ENCODE measurements at regions not wholly inside any gene's neighbourhood (a gene's known extent, or its start where the extent isn't known, plus 50 kb on each side); places are given as distances from the start of the nearest gene placed in this dataset.

GRCh38 chr12:123070267-123071081, 80.4 kb downstream of the PITPNM2 start:
- Mint-ChIP-seq H3K27ac (ENCODE audit: unreplicated experiment) (no peak overlapping the region), H3K36me3 (ENCODE audit: unreplicated experiment) (no peaks in the 10 kb centered on the region), H3K4me3 (ENCODE audit: unreplicated experiment) (no peak overlapping the region), H3K9me3 (ENCODE audit: unreplicated experiment) (peaks cover 10% of the 10 kb centered on the region), H3K4me1 (ENCODE audit: low read depth, unreplicated experiment) (peaks cover 39% of the 10 kb centered on the region), H3K27me3 (ENCODE audit: unreplicated experiment) (peaks cover 6% of the 10 kb centered on the region)
- TF ChIP-seq, protein P1, sequence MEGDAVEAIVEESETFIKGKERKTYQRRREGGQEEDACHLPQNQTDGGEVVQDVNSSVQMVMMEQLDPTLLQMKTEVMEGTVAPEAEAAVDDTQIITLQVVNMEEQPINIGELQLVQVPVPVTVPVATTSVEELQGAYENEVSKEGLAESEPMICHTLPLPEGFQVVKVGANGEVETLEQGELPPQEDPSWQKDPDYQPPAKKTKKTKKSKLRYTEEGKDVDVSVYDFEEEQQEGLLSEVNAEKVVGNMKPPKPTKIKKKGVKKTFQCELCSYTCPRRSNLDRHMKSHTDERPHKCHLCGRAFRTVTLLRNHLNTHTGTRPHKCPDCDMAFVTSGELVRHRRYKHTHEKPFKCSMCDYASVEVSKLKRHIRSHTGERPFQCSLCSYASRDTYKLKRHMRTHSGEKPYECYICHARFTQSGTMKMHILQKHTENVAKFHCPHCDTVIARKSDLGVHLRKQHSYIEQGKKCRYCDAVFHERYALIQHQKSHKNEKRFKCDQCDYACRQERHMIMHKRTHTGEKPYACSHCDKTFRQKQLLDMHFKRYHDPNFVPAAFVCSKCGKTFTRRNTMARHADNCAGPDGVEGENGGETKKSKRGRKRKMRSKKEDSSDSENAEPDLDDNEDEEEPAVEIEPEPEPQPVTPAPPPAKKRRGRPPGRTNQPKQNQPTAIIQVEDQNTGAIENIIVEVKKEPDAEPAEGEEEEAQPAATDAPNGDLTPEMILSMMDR (IDR thresholded peaks at IDR 0.05; ENCODE audit: partially characterized antibody, unreplicated experiment), result no peak
- no peak for DNase-seq

DNA sequence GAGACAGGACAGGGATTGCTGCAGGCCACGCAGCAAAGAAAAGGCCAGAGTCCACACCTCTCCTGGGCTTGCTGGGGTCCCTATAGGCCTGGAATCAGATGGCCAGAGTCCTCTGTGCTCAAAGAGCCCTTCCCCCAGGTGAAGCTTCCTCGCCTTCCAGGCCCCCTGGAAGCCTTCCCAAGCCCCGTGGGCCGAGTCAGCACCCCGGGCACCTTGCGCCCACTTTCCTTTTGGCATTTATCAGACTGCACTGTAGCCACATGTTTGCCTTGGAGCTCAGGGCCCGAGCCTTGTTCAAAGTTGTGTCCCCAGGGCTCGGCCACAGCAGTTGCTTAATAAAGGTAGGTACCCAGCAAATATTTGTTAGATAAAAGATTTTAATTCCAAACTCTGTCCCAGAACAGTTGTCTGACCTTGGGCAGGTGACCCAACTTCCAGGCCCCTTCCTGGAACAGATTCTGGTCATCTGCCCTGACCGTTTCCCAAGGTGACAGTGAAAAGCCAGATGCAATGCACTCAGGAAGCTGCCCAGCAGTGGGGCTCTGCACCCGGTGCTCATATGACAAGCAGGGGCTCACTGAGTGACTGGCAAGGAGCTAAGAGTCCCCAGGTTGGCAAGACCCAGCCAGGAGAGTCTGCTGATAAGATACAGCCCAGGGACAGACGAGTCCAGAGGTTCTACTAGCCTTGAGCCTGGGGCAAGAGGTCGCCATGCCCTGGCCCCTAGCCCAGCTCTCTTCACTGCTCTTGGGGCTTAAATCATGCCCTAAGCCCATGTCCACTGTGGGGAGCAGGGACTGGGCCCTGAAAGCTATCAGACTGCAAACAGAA, 81.2 kb downstream of the PITPNM2 start:
- Mint-ChIP-seq H3K4me1 (ENCODE audit: low read depth, unreplicated experiment) (peaks cover 34% of the 10 kb centered on the region), H3K9me3 (ENCODE audit: unreplicated experiment) (peaks cover 8% of the 10 kb centered on the region), H3K4me3 (ENCODE audit: unreplicated experiment) (no peak overlapping the region), H3K27ac (ENCODE audit: unreplicated experiment) (no peak overlapping the region), H3K36me3 (ENCODE audit: unreplicated experiment) (no peaks in the 10 kb centered on the region), H3K27me3 (ENCODE audit: unreplicated experiment) (peaks cover 6% of the 10 kb centered on the region)
- TF ChIP-seq, protein P1 (IDR thresholded peaks at IDR 0.05; ENCODE audit: partially characterized antibody, unreplicated experiment), result no peak
- DNase-seq, result no peak

DNA sequence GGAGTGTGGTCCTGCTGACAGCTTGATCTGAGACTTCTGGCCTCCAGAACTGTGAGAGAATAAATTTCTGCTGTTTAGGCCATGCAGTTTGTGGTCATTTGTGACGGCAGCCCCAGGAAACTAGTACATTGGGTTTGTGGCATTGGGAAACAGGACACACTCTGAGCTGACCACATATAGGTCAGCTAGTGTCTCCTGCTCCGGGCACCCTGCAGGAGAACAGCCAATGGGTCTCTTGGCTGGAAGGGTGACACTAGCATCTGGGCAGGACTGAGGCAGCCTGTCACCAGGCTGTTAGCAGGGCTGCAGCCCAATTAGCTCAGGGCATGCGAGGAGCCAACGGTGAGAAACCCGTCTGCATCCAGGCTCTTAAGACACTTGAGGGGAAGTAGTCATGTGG, 83.2 kb downstream of the PITPNM2 start:
- Mint-ChIP-seq H3K4me3 (ENCODE audit: unreplicated experiment) (no peak overlapping the region), H3K4me1 (ENCODE audit: low read depth, unreplicated experiment) (peaks cover 24% of the 10 kb centered on the region), H3K9me3 (ENCODE audit: unreplicated experiment) (peaks cover 8% of the 10 kb centered on the region), H3K36me3 (ENCODE audit: unreplicated experiment) (no peaks in the 10 kb centered on the region), H3K27me3 (ENCODE audit: unreplicated experiment) (peaks cover 5% of the 10 kb centered on the region), H3K27ac (ENCODE audit: unreplicated experiment) (peak overlapping the region; percentile 18)
- no peak for DNase-seq
- TF ChIP-seq, protein P1 (IDR thresholded peaks at IDR 0.05; ENCODE audit: partially characterized antibody, unreplicated experiment), result no peak

DNA sequence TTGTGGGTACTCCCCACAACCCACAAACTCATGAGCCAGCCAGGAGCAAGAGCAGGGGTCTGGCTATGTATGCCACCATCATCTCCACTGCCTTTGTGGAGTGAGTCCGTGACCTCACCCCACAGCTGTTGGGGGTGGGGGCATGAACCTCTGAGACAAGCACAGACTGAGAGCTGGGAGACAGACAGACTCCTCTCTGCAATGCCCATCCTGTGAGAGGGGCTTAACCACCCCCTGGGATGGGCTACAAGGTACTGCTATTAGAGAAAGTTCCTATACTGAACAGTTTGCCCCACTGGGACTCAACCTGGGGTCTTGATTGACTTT, 84.5 kb downstream of the PITPNM2 start:
- TF ChIP-seq, protein P1 (IDR thresholded peaks at IDR 0.05; ENCODE audit: partially characterized antibody, unreplicated experiment), result no peak
- H3K9me3 Mint-ChIP-seq (ENCODE audit: unreplicated experiment), result peaks cover 8% of the 10 kb centered on the region
- H3K27me3 Mint-ChIP-seq (ENCODE audit: unreplicated experiment), result peaks cover 5% of the 10 kb centered on the region
- H3K27ac Mint-ChIP-seq (ENCODE audit: unreplicated experiment), result no peak overlapping the region
- H3K36me3 Mint-ChIP-seq (ENCODE audit: unreplicated experiment), result no peaks in the 10 kb centered on the region
- DNase-seq, result no peak
- H3K4me3 Mint-ChIP-seq (ENCODE audit: unreplicated experiment), result no peak overlapping the region
- peaks cover 26% of the 10 kb centered on the region for H3K4me1 Mint-ChIP-seq (ENCODE audit: low read depth, unreplicated experiment)

Measured in glutamatergic neuron (in vitro differentiated cells).